Liver (tissue), 8 donors: ENCODE measurements at regions not wholly inside any gene's neighbourhood (a gene's known extent, or its start where the extent isn't known, plus 50 kb on each side); places are given as distances from the start of the nearest gene placed in this dataset.
"Not testable (repeated sequence)": the region's sequence is repeated elsewhere in the genome, so short reads cannot be mapped to it uniquely, and the experiment has no call there.

Experiments
- DNase-seq: peaks from one replicate; pipeline ENCODE4 v3.0.0-alpha.2; 2017; ENCODE audit warnings: low spot score
- H3K27ac ChIP-seq, 2 donors: one replicate each; pipeline ENCODE4 v1.7.0; 2013; ENCODE audit warnings: inconsistent platforms in 2 of 2, low read length in 2 of 2, control low read depth in 1 of 2, low read depth in 1 of 2, mild to moderate bottlenecking in 1 of 2
- H3K27me3 ChIP-seq, 4 donors: one replicate each; pipeline versions ENCODE4 v1.6.1 to v1.7.0; 2013; ENCODE audit warnings: low read length in 3 of 4, inconsistent platforms in 1 of 4, mild to moderate bottlenecking in 1 of 4, moderate library complexity in 1 of 4; ENCODE audit not compliant: control insufficient read depth in 4 of 4, insufficient read depth in 4 of 4
- H3K36me3 ChIP-seq, 4 donors: one replicate each; pipeline versions ENCODE4 v1.6.1 to v1.7.0; 2013; ENCODE audit warnings: low read length in 3 of 4, mild to moderate bottlenecking in 3 of 4, low read depth in 1 of 4, moderate library complexity in 1 of 4; ENCODE audit not compliant: control insufficient read depth in 4 of 4, insufficient read depth in 3 of 4
- H3K4me1 ChIP-seq, 4 donors: one replicate each; pipeline versions ENCODE4 v1.6.1 to v1.7.0; 2013; ENCODE audit warnings: low read length in 3 of 4, mild to moderate bottlenecking in 3 of 4, moderate library complexity in 1 of 4; ENCODE audit not compliant: control insufficient read depth in 4 of 4, insufficient read depth in 4 of 4
- H3K4me3 ChIP-seq, 3 donors: one replicate each; pipeline versions ENCODE4 v1.6.1 to v1.7.0; 2013; ENCODE audit warnings: low read length in 3 of 3, control low read depth in 1 of 3, low read depth in 1 of 3, mild to moderate bottlenecking in 1 of 3
- H3K9ac ChIP-seq, 2 donors: one replicate each; pipeline ENCODE4 v1.7.0; 2013; ENCODE audit warnings: low read length in 2 of 2, mild to moderate bottlenecking in 2 of 2, moderate library complexity in 2 of 2, control low read depth in 1 of 2, low read depth in 1 of 2
- H3K9me3 ChIP-seq, 4 donors: one replicate each; pipeline versions ENCODE4 v1.6.1 to v1.7.0; 2013; ENCODE audit warnings: low read length in 3 of 4; ENCODE audit not compliant: control insufficient read depth in 4 of 4
- CTCF ChIP-seq: fragments of 150-350 bp; IDR thresholded peaks from 2 replicates; pipeline ENCODE4 v1.5.1; 2017; ENCODE audit warnings: improper control_type of control experiment, low read depth, low read length; ENCODE audit not compliant: missing input control
- FOXA1 ChIP-seq: IDR thresholded peaks from 2 replicates; pipeline ENCODE4 v1.6.1; 2016; ENCODE audit warnings: antibody characterized with exemption
- FOXA2 ChIP-seq: IDR thresholded peaks from 2 replicates; pipeline ENCODE4 v1.6.1; 2016; ENCODE audit warnings: antibody characterized with exemption
- HNF4G ChIP-seq: IDR thresholded peaks from 2 replicates; pipeline ENCODE4 v1.6.1; 2016; ENCODE audit warnings: antibody characterized with exemption
- MAX ChIP-seq: IDR thresholded peaks from 2 replicates; pipeline ENCODE4 v1.6.1; 2016; ENCODE audit warnings: antibody characterized with exemption
- NR2F2 ChIP-seq: IDR thresholded peaks from 2 replicates; pipeline ENCODE4 v1.6.1; 2016; ENCODE audit warnings: antibody characterized with exemption
- RXRA ChIP-seq, 2 donors: IDR thresholded peaks; 2 replicates each; pipeline ENCODE4 v1.6.1; 2017 to 2018; ENCODE audit warnings: antibody characterized with exemption in 2 of 2, mild to moderate bottlenecking in 1 of 2
- SP1 ChIP-seq: IDR thresholded peaks from 2 replicates; pipeline ENCODE4 v1.6.1; 2018; ENCODE audit warnings: antibody characterized with exemption, mild to moderate bottlenecking
- TAF1 ChIP-seq: conservative IDR thresholded peaks from 2 replicates; pipeline ENCODE4 v1.6.1; 2016; ENCODE audit warnings: antibody characterized with exemption, mild to moderate bottlenecking
- YY1 ChIP-seq: IDR thresholded peaks from 2 replicates; pipeline ENCODE4 v1.6.1; 2016; ENCODE audit warnings: antibody characterized with exemption, mild to moderate bottlenecking
- ZBTB33 ChIP-seq: IDR thresholded peaks from 2 replicates; pipeline ENCODE4 v1.6.1; 2016; ENCODE audit warnings: antibody characterized with exemption
- WGBS: extraction: QIAGEN DNeasy Blood & Tissue Kit; methylation state at CpG from one replicate; pipeline ENCODE4 v1.1.7; 2013; 5-methylcytosine and 5-hydroxymethylcytosine counted together
- donor health status: healthy.
- donor health status: healthy.
- donor health status: healthy.
- donor health status: healthy.
- donor health status: healthy.

GRCh38 chr7:66505531-66506451 lies 122.9 kb upstream of the KCTD7 start:
- peaks cover 5 to 13% (median 8%) of the 10 kb centered on the region in 4 donors for H3K4me1 ChIP-seq
- H3K27me3 ChIP-seq = no peaks in the 10 kb centered on the region
- DNase-seq = no peak
- TF ChIP-seq ZBTB33 = no peak
- TF ChIP-seq FOXA2 = no peak
- no peak for TF ChIP-seq FOXA1
- 54% methylated on average over 86 of the region's 86 CpGs for WGBS
- no peaks in the 10 kb centered on the region for H3K36me3 ChIP-seq
- no peak overlapping the region for H3K27ac ChIP-seq
- H3K9me3 ChIP-seq = peaks cover 0 to 2% (median 0%) of the 10 kb centered on the region in 4 donors
- no peak overlapping the region for H3K9ac ChIP-seq
- H3K4me3 ChIP-seq = peak overlapping the region in 1 of 3 donors; percentile 40

- not testable (repeated sequence) for DNase-seq, H3K27ac ChIP-seq, H3K27me3 ChIP-seq, H3K9ac ChIP-seq, H3K9me3 ChIP-seq, H3K4me3 ChIP-seq, H3K36me3 ChIP-seq
- peaks cover 4 to 11% (median 7%) of the 10 kb centered on the region in 4 donors for H3K4me1 ChIP-seq
- 77% methylated on average over 10 of the region's 10 CpGs for WGBS
These were observed 122.0 kb upstream of the KCTD7 start for GRCh38 chr7:66506703-66507102.

GRCh38 chr7:66507764-66508296 lies 120.9 kb upstream of the KCTD7 start:
- Histone ChIP-seq H3K36me3 (no peaks in the 10 kb centered on the region), H3K27ac (no peak overlapping the region), H3K4me3 (no peak overlapping the region), H3K4me1 (peaks cover 0 to 5% (median 3%) of the 10 kb centered on the region in 4 donors), H3K27me3 (no peaks in the 10 kb centered on the region), H3K9me3 (peaks cover 0 to 2% (median 0%) of the 10 kb centered on the region in 4 donors), H3K9ac (no peak overlapping the region)
- no peak for DNase-seq
- TF ChIP-seq FOXA2 = no peak
- TF ChIP-seq YY1 = no peak
- no peak for TF ChIP-seq NR2F2
- no peak for TF ChIP-seq HNF4G
- TF ChIP-seq SP1 = no peak
- TF ChIP-seq CTCF = no peak
- TF ChIP-seq MAX = no peak
- TF ChIP-seq TAF1 = no peak
- no peak for TF ChIP-seq RXRA (IDR thresholded peaks at IDR 0.05)
- 88% methylated on average over 9 of the region's 9 CpGs for WGBS
